Stimulated activated CD4-positive, alpha-beta T cell treated with anti-CD3 and anti-CD28 coated beads, Interleukin-4, amount 100 ng/mL, for 48 hours (primary cell): ENCODE measurements at regions not wholly inside any gene's neighbourhood (a gene's known extent, or its start where the extent isn't known, plus 50 kb on each side); places are given as distances from the start of the nearest gene placed in this dataset.

ENCODE experiments used
- DNase-seq, 2 donors: peaks; one replicate each; pipeline ENCODE4 v3.0.0-alpha.2; 2020; ENCODE audit warnings: low read depth in 2 of 2

GRCh38 chr2:23323917-23324680, 60.9 kb upstream of the KLHL29 start:
- no peak for DNase-seq

- no peak for DNase-seq
Measured at GRCh38 chr2:23326330-23326729, 58.6 kb upstream of the KLHL29 start.

GRCh38 chr2:23327416-23327815, 57.6 kb upstream of the KLHL29 start:
- no peak for DNase-seq

GRCh38 chr2:23327887-23328286, 57.1 kb upstream of the KLHL29 start:
- no peak for DNase-seq

GRCh38 chr2:23330214-23330613, 54.8 kb upstream of the KLHL29 start:
- DNase-seq, result no peak
